ENCODE measurements at regions not wholly inside any gene's neighbourhood (a gene's known extent, or its start where the extent isn't known, plus 50 kb on each side); places are given as distances from the start of the nearest gene placed in this dataset.

- TF ChIP-seq SUZ12 (IDR thresholded peaks at IDR 0.05; ENCODE audit: extremely low read depth, insufficient read depth, insufficient read length) (peak; percentile 76), ZNF274 (IDR thresholded peaks at IDR 0.05; ENCODE audit: low read depth, low read length) (no peak), YY1 (IDR thresholded peaks at IDR 0.05; ENCODE audit: insufficient read depth, insufficient read length) (no peak)
Observed at GRCh38 chr22:25420925-25421904, 143.3 kb upstream of the GRK3 start.

All from NT2/D1 (cell line).